Fibroblast of skin of scalp (primary cell): ENCODE measurements at regions not wholly inside any gene's neighbourhood (a gene's known extent, or its start where the extent isn't known, plus 50 kb on each side); places are given as distances from the start of the nearest gene placed in this dataset.

Experiments used
- DNase-seq: peaks from one replicate; pipeline ENCODE4 v3.0.0-alpha.2; 2013

- no peak for DNase-seq
Observed at GRCh38 chr3:31008994-31009393, 114.5 kb upstream of the GADL1 start.

- DNase-seq, result no peak
Observed at GRCh38 chr3:31009881-31010280, 115.4 kb upstream of the GADL1 start.

- peak; percentile 46 for DNase-seq
Observed at GRCh38 chr3:31010491-31010890, 116.0 kb upstream of the GADL1 start.

GRCh38 chr3:31011380-31011779 is 116.9 kb upstream of the GADL1 start:
- no peak for DNase-seq

- no peak for DNase-seq
Observed at GRCh38 chr3:31013090-31013489, 118.6 kb upstream of the GADL1 start.

- peak; percentile 9 for DNase-seq
Observed at GRCh38 chr3:31013843-31014242, 119.4 kb upstream of the GADL1 start.

GRCh38 chr3:31014317-31015040 is 120.0 kb upstream of the GADL1 start:
- DNase-seq, result no peak

- DNase-seq, result no peak
Observed at GRCh38 chr3:31016196-31016595, 121.7 kb upstream of the GADL1 start.

GRCh38 chr3:31022716-31023115 is 128.3 kb upstream of the GADL1 start:
- no peak for DNase-seq

GRCh38 chr3:31025541-31025940 is 131.1 kb upstream of the GADL1 start:
- DNase-seq, result no peak

GRCh38 chr3:31027191-31027761 is 132.8 kb upstream of the GADL1 start:
- DNase-seq, result no peak

GRCh38 chr3:31027914-31028313 is 133.5 kb upstream of the GADL1 start:
- DNase-seq, result no peak

GRCh38 chr3:31028766-31029165 is 134.3 kb upstream of the GADL1 start:
- DNase-seq, result no peak

GRCh38 chr3:31029706-31030105 is 135.2 kb upstream of the GADL1 start:
- no peak for DNase-seq

- no peak for DNase-seq
Observed at GRCh38 chr3:31035681-31036080, 141.2 kb upstream of the GADL1 start.

GRCh38 chr3:31038086-31038739 is 143.8 kb upstream of the GADL1 start:
- DNase-seq, result no peak

- DNase-seq, result peak; percentile 42
Observed at GRCh38 chr3:31039145-31039544, 144.7 kb upstream of the GADL1 start.

- peak; percentile 69 for DNase-seq
Observed at GRCh38 chr3:31041161-31041978, 146.9 kb upstream of the GADL1 start.

- DNase-seq, result peak; percentile 19
Observed at GRCh38 chr3:31043184-31043819, 148.8 kb upstream of the GADL1 start.

- no peak for DNase-seq
Observed at GRCh38 chr3:31047673-31048072, 153.2 kb upstream of the GADL1 start.

- no peak for DNase-seq
Observed at GRCh38 chr3:31048143-31048542, 153.7 kb upstream of the GADL1 start.

- DNase-seq, result no peak
Observed at GRCh38 chr3:31050296-31050695, 155.8 kb upstream of the GADL1 start.

- no peak for DNase-seq
Observed at GRCh38 chr3:31051226-31051625, 156.8 kb upstream of the GADL1 start.
